ENCODE measurements at regions not wholly inside any gene's neighbourhood (a gene's known extent, or its start where the extent isn't known, plus 50 kb on each side); places are given as distances from the start of the nearest gene placed in this dataset.

GRCh38 chr16:86356804-86357203 is 153.5 kb upstream of the FOXF1 start:
- DNase-seq: no peak

DNA sequence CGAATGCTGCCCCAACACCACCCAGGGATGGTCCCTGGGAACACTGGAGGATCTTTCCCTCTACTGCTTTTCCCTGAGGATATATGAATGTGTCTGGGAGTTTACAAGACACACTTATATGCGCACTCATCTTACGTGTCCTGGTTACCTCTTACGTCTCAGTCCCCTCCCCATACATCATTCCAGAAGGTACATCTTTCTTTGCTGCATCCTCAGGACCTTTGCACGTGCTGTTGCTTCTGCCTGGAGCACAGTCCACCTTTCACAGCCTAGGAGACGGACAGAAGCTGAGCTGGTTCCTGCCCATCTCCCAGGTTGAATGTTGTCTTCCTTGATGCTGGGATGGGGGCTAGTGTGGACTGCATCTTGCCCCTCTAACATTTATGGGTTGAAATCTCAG is 153.0 kb upstream of the FOXF1 start:
- DNase-seq: no peak

DNA sequence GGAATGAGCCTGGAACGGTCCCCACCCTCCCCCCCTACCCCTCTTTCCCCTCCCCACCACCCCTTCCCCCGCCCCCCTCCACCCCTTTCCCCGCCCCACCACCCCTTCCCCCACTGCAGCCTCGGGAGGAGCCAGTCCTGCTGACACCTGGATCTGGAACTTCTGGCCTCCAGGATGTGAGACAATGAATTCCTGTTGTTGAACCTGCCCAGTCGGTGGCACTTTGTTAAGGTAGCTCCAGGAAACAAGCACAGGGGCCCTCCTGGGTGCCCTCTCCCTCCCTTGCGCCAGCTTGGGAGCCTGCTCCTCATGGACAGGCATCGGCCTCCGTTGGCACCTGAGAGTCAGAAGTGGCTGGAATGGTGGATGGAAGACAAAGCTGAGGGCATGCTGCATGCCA is 152.4 kb upstream of the FOXF1 start:
- DNase-seq: no peak

- DNase-seq: no peak
These were observed 150.8 kb upstream of the FOXF1 start for GRCh38 chr16:86359571-86359970.

- DNase-seq: no peak
These were observed 148.0 kb upstream of the FOXF1 start for GRCh38 chr16:86362155-86362849.

GRCh38 chr16:86363057-86363490 is 147.3 kb upstream of the FOXF1 start:
- DNase-seq: no peak

DNA sequence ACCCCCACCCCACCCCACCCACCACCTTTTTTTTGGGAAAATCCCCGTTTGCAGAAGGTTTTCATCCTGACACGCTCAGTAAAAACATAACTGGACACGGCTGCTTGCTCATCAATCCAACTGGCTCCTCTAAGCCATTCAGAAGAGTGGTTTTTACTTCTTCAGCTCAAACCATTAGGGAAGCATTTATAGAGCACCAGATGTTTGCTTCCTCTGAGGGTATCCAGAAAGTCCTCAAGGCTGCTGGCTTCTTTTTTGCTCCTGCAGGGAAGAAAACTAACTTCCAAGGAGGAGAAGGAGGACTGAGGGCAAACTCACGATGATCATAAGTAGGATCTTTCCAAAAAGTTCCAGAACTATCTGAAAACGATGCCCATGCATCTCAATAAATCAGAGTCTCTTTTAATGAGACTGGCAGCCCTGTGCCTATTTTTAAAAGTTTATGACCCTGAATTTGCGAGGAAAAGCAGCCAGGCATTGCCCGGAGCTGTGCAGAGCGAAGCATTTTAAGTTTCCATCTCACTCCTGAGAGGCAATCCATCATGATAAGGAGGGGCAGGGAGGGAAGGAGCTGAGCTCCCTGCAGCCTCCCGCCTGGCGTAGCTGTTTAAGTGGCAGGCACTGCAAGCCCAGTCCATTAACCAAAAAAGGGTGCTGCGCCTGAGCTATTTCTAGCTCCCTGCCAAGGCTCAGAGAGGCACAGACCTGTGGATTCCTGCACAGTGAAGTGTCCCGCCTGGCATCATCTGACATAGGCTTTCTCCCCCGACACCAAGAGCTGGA is 146.3 kb upstream of the FOXF1 start:
- no peak for DNase-seq

GRCh38 chr16:86364653-86365380 is 145.5 kb upstream of the FOXF1 start:
- no peak for DNase-seq

DNA sequence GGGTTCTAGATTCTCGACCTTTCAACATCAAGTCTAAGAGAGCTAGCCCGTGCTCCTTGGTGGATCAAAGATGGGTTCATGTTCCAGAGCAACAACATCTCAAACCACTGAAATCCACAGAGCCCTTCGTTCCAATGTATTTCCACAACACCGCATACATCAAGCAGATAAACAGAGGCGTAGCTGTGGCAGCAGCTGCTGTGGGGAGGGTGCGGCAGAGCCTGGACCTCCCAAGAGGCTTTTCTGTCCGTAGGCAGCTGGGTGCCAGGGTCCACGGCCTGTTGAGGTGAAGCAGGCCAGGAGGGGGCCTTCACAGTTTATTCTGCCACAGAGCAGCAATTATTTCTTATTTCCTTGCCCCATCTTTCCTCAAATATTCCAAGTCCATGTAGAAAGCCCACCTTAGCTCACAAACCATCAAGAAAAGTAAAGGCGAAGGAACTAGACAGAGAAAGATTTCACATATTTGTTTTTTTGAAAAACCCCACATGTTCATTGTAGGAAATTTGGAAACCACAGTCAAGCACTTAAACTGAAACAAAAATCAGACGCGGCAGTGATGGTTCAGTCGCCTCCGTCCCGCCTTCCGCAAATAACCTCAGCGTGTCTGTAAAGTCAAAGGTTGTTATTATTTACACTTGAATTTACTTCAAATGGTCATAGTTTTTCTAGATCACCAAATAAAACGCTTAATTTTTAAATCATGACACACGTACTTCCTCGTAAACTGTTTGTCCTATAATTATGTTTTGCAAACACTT is 144.6 kb upstream of the FOXF1 start:
- no peak for DNase-seq

DNA sequence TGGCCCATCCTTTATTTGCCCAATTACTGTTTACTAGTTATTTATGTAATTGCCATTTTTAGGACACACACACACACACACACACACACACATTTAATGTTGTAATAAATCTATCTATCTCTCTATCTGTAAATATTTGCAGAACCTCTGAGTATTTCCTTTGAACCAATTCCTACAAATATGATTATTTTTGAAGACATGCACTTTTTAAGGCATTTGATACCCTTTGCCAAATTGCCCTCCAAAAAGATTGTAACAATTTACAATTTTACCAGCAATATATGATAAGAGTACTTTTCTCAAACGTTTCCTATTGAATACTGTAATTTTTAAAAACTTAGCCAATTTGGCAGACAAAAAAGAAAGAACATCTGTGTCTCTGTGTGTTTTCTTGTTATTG is 143.8 kb upstream of the FOXF1 start:
- no peak for DNase-seq

- DNase-seq: no peak
These were observed 142.8 kb upstream of the FOXF1 start for GRCh38 chr16:86367291-86368072.

DNA sequence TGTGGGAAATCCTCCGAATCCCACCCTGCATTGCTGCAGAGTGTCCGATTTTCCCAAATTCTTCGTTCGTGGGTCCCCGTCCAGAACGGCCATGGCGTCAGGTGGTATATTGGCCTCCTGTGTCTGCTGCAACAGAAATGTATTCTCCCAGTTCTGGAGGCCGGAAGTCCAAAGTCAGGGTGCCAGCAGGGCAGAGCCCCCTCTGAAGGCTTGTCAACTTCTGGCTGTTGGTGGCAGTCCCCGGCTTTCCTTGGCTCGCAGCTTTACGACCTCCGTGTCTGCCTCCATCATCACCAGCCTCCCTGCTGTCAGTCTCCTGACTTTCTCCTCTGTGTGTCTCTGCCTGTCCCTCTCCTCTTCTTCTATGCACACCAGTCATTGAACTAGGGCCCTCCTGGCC is 142.1 kb upstream of the FOXF1 start:
- DNase-seq: no peak

GRCh38 chr16:86370062-86370461 is 140.3 kb upstream of the FOXF1 start:
- no peak for DNase-seq

DNA sequence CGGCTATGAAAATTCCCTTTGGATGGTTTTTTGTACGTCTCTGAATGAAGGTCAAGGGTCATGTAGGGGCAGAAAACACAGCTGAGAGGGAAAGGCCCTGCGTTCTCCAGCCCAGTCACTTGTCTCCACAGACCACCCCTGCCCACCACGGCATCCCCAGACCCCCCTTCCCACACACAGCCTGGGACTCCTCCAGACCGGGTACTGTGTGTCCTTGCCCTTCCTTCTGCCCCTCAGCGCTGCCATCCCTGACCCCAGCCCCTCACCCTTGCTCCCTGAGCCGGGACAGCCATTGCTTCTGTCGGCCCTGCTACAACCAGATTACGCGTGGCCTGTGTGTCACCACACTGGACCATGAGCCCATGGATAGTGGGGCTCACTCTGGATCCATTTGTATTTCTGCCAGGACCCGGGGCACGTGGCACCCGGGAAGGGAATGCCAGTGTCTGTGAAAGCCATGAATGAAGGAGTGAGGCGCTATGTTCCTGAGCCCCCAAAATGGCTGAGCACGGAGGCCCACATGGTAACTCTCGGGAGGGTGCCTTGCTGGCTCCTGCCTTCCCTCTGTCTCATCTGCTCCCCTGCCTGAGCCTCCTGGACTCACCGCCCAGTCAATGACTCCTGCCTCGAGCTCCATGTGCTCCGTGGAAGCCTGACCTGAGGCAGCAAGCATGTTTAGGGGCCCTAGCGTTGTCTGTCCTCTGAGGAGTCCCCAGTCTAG is 139.1 kb upstream of the FOXF1 start:
- no peak for DNase-seq

DNA sequence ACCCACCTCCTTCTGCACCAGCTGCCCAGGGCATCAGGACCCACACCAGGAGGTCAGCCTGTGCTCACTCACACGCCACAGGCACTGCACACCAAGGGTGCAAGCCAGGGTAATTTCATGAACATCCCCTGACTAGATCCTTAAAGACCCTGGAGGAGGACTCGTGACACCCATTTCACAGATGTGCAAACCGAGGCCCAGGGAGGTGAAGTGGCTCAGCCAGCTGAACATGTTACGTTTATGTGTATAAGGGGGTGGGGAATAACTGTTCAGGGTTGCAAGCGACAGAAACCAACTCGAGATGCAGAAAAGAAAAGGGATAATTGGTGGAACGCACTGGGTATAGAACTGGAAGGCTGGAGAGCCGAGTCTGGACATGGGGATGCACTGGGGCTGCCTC is 138.1 kb upstream of the FOXF1 start:
- DNase-seq: no peak

GRCh38 chr16:86373276-86373901 is 136.9 kb upstream of the FOXF1 start:
- no peak for DNase-seq

DNA sequence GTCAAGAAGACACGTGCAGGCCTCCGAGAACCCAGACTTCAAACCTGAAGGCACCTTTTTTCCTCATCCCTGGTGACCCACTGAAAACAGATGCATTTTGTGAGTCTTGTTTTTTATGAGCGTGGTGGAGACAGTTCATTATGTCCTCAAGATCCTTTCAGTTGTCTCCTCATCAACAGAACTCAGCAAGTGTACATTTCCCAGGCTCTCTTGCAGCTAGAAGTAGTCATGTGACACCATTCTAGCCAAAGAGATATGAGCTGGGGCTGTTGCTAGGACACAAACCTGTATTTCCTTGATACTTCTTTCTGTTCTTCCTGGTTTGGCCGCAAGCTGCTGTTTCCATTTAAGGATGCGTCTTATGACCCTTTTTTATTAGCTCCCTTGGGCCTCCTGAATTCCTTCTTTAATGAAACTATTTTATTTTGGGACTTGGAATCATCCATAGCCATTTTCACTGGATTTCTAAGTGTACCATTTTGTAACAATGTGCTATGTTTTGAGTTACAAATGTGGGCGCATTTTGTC is 135.7 kb upstream of the FOXF1 start:
- no peak for DNase-seq

DNA sequence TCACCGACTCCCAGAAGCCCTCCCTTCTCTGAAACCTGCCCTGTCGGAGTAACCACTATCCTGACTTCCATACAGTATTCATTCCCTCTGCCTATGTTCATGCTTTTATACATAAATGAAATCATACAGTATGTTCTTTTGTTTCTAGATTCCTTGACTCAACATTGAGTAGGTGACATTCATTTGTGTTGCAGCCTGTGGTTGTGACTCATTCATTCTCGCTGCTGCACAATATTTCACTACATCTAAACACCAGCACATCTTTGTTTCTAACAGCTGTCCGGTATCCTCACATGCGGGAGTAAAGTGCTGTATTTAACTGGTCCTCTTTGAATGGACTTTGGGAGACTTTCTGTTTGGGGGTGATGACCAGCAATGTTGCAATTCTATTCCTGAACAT is 135.0 kb upstream of the FOXF1 start:
- DNase-seq: no peak

- no peak for DNase-seq
These were observed 134.5 kb upstream of the FOXF1 start for GRCh38 chr16:86375851-86376250.

- DNase-seq: no peak
These were observed 133.5 kb upstream of the FOXF1 start for GRCh38 chr16:86376837-86377236.

Data from stimulated activated CD4-positive, alpha-beta T cell treated with anti-CD3 and anti-CD28 coated beads, Interleukin-1b, Interleukin-23, amount 100 ng/mL, for 48 hours (primary cell).